ENCODE measurements at regions not wholly inside any gene's neighbourhood (a gene's known extent, or its start where the extent isn't known, plus 50 kb on each side); places are given as distances from the start of the nearest gene placed in this dataset.

GRCh38 chr13:105327581-105328126, 1207.8 kb downstream of the EFNB2 start:
- DNase-seq (ENCODE audit: low read depth in 2 of 2) = no peak
- TF ChIP-seq CTCF (IDR thresholded peaks at IDR 0.05; ENCODE audit: low read depth, low read length) = no peak
- no peak overlapping the region for H3K4me3 ChIP-seq (replicated peaks in 1 of 2; ENCODE audit: low read depth in 2 of 2, low read length in 2 of 2)

- DNase-seq (ENCODE audit: low read depth in 2 of 2) = no peak
- TF ChIP-seq CTCF (IDR thresholded peaks at IDR 0.05; ENCODE audit: low read depth, low read length) = no peak
- no peak overlapping the region for H3K4me3 ChIP-seq (replicated peaks in 1 of 2; ENCODE audit: low read depth in 2 of 2, low read length in 2 of 2)
These were observed 1215.6 kb downstream of the EFNB2 start for GRCh38 chr13:105319875-105320274.

- DNase-seq (ENCODE audit: low read depth in 2 of 2) = no peak
- no peak for TF ChIP-seq CTCF (IDR thresholded peaks at IDR 0.05; ENCODE audit: low read depth, low read length)
- H3K4me3 ChIP-seq (replicated peaks in 1 of 2; ENCODE audit: low read depth in 2 of 2, low read length in 2 of 2) = no peak overlapping the region
These were observed 1218.7 kb downstream of the EFNB2 start for GRCh38 chr13:105316731-105317130.

GRCh38 chr13:105312906-105313305, 1222.6 kb downstream of the EFNB2 start:
- DNase-seq (ENCODE audit: low read depth in 2 of 2) = no peak
- no peak overlapping the region for H3K4me3 ChIP-seq (replicated peaks in 1 of 2; ENCODE audit: low read depth in 2 of 2, low read length in 2 of 2)
- no peak for TF ChIP-seq CTCF (IDR thresholded peaks at IDR 0.05; ENCODE audit: low read depth, low read length)

GRCh38 chr13:105311094-105311493, 1224.4 kb downstream of the EFNB2 start:
- no peak overlapping the region for H3K4me3 ChIP-seq (replicated peaks in 1 of 2; ENCODE audit: low read depth in 2 of 2, low read length in 2 of 2)
- DNase-seq (ENCODE audit: low read depth in 2 of 2) = no peak
- no peak for TF ChIP-seq CTCF (IDR thresholded peaks at IDR 0.05; ENCODE audit: low read depth, low read length)

DNA sequence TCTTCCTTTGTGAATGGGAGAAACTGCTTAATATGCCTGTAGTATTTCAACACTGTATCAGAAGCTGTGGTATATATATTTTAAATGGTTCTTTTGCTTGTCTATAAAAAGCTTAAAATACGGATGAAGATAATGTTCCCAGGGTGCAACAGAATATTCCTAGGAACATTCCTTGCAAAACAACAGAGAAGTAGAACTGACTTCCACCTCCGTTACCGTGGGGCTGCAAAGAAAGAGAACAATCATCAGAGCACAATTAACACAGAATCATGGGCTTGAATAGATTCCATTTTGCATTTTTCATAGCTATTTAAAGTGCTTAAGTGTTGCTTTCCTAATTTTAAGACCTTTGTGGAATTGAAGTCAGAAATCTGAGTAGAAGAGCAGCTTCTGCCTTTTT, 1227.7 kb downstream of the EFNB2 start:
- H3K4me3 ChIP-seq (replicated peaks in 1 of 2; ENCODE audit: low read depth in 2 of 2, low read length in 2 of 2) = no peak overlapping the region
- no peak for DNase-seq (ENCODE audit: low read depth in 2 of 2)
- no peak for TF ChIP-seq CTCF (IDR thresholded peaks at IDR 0.05; ENCODE audit: low read depth, low read length)

DNA sequence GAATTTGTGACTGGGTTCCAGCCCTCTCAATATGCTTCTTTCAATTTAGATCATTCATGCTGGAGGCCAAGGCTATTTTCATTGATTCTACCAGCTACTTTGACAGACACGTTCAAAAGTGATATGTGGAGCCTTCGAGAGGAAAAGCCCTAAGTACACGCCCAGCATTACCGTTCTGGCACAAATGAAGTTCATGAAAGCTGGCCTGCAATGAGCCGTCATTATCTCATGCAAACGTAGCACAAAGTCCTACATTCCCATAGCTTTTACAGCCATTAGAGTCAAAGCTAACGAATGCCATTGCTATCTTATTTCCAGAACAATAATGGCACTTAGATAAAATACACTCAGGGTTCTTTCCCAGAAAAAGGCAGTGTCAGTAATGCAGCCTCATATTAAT, 1237.6 kb downstream of the EFNB2 start:
- no peak for TF ChIP-seq CTCF (IDR thresholded peaks at IDR 0.05; ENCODE audit: low read depth, low read length)
- no peak for DNase-seq (ENCODE audit: low read depth in 2 of 2)
- H3K4me3 ChIP-seq (replicated peaks in 1 of 2; ENCODE audit: low read depth in 2 of 2, low read length in 2 of 2) = no peak overlapping the region
